GOT3 (cell line): ENCODE measurements at regions not wholly inside any gene's neighbourhood (a gene's known extent, or its start where the extent isn't known, plus 50 kb on each side); places are given as distances from the start of the nearest gene placed in this dataset.
A peak's percentile ranks its signal among the peaks of the same experiment; 100 is the strongest.

Experiments used
- DNase-seq: peaks from one replicate; lab custom pipeline; 2025; ENCODE audit warnings: mixed read lengths; lab: John Stamatoyannopoulos, UW

DNA sequence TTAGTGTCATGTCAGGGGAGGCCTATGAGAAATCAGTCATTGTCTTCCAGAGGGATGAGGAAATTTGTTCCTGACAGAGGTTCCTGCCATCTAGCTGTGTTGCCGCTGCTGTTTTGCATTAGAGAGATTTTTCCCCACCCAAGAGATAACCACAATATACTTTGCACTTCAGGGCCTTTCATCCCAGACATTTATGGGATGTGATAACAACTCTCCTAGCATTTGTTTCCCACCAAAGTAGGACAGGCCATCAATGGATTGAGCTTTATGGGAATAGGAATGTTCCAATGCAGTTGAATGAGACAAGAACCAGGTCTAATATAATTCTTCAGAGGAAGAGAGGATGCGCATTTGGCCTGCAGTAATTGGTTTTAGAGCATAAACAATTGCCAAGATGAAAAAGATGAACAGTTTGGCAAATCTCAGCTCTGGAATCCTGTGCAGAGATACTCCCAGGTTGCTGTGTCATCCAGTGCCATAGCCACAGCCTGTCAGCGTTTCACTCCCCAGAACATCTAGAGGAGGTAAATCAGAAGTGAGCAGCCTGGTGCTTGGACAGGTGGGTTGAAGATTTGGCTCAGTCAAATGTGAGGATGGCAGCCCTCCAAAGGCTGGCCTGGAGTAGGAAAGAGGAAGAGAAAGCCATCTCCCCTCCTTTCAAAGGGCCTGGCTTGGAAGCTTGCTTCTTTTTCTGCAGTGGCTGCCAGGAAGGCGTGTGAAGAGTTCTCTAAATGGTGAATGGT lies 93.7 kb upstream of the SETBP1 start:
- no peak for DNase-seq

- no peak for DNase-seq
Observed at GRCh38 chr18:44588508-44588907, 92.2 kb upstream of the SETBP1 start.

GRCh38 chr18:44589693-44590355 lies 90.9 kb upstream of the SETBP1 start:
- no peak for DNase-seq

- no peak for DNase-seq
Observed at GRCh38 chr18:44590956-44591670, 89.6 kb upstream of the SETBP1 start.

DNA sequence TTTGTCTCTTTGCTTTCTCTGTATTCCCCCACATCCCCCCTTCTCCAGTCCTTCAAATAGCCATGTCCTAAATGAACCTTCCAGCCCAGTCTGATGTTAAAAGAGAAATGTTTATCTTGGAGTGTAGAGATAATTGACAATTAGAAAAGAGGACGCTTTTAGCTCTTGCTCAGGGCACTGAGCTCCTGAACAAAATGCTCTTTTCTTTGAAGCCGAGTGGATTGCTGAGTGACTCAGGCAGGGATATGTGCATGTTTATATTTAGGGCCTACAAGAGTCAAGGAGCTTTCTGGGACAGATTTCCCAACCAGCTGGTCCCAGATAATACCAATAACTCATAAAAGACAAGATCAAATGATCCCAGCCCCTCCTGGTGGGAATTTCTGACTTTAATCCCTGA lies 88.0 kb upstream of the SETBP1 start:
- DNase-seq = no peak

GRCh38 chr18:44594799-44595467 lies 85.8 kb upstream of the SETBP1 start:
- no peak for DNase-seq

DNA sequence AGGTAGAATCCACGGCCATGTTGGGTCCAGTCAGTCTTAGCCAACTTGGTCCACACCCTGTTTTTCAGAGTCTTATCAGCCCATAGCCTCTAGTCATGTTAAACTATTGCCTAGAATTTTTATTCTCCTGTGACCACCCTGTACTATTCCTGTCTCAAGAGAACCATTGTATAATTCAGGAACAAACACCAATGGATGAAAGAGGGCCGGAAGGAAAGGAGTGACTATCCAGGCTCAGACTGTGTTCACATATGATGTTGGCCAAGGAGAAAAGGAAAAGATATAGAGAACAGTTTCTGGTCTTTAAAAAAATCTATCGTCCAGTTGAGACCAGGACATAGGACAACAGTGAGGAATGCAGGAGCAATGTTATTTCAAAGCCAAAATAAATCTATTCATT lies 82.9 kb upstream of the SETBP1 start:
- DNase-seq = no peak

- DNase-seq = no peak
Observed at GRCh38 chr18:44598514-44598913, 82.2 kb upstream of the SETBP1 start.

DNA sequence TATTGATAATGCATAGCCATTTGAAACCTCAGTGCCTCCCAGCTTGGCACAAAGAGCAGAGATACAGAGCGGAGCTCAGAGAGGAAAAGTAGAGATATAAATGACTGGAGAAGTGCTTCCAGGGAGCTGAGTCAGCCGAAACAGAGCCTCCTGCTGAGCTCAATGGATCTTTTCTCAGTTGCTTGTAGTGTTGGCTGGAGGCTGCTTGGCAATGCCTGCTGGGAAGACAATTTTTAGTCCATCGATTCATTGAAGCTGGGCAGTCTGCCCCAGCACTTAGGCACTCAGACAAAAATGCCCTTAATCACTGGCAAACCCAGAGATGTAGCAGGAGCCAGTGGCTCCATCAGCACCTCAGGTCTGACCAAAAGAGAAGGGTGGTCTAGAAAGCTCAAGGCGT lies 81.3 kb upstream of the SETBP1 start:
- peak; percentile 7 for DNase-seq

- no peak for DNase-seq
Observed at GRCh38 chr18:44601447-44601846, 79.2 kb upstream of the SETBP1 start.

DNA sequence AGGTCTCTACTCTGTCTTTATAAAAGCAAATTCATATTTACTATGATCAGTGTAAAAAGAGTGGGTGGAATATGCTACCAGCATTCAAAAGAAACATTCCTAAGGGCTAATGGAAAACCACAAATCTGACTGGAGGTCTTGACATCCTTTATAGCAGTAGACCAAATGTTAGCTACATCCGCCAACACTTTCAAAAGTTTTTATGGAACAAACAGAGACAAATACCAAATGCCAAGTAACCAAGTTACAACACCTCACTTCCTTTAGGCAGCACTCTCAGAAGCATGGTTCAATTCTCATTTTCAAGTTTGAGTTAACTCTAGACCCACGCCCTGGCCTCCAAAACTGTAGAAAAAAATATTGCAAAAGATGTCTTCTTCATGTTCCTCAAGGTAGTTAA lies 78.3 kb upstream of the SETBP1 start:
- no peak for DNase-seq

DNA sequence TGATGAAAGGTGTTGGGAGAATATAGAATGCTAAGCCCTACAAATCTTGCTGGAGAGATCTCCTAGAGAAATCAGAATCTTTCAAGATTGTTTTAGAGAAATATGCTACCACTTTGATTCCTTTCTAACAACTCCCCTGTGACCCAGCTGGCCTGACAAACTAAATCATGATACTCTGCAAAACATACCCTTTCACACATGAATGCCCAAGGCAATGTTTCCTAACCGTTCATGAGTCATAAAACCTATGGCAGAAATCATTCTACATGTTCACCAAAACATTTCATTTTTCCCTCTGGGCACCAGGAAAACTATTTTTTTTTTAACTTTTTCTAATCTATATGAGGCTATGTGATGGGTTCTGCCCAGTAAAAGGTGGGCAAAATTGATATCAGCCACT lies 77.8 kb upstream of the SETBP1 start:
- no peak for DNase-seq

GRCh38 chr18:44609181-44609941 lies 71.3 kb upstream of the SETBP1 start:
- no peak for DNase-seq

DNA sequence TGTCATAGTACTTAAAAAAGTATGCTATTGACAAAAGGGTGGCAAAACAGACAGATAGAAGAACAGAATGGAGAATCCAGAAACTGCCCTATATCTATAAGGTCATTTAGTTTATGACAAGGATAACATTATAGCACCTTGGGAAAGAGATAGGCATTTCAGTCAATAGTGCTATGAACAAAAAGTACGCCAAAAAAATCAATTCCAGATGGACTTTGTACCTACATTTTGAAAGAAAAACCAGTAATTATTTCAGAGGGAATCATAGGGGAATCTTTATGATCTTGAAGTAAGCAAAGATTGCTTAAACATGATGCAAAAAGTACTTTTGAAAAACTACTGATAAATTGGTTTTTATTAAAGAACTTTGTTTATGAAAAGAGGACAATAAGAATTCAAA lies 59.9 kb upstream of the SETBP1 start:
- DNase-seq = no peak

DNA sequence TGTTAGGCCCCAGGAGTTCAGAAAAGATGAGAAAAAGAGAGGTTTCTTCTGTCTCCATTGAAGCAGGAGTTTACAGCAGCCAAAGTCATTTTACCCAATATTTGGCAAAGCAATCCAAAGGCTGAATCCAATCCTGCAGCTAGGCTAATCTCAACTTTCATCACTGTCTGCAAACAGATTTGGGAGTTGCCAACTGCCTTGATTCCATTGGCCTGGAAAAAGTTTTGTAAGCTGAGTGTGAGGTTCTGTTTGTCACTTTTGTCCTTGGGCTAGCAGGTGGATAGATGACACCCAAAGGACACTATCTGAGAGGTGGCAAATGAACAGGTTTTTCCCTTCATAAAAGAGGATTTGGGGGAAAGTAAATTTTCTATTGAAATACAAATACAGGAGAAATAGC lies 56.6 kb upstream of the SETBP1 start:
- DNase-seq = no peak

- no peak for DNase-seq
Observed at GRCh38 chr18:44625386-44625785, 55.3 kb upstream of the SETBP1 start.

DNA sequence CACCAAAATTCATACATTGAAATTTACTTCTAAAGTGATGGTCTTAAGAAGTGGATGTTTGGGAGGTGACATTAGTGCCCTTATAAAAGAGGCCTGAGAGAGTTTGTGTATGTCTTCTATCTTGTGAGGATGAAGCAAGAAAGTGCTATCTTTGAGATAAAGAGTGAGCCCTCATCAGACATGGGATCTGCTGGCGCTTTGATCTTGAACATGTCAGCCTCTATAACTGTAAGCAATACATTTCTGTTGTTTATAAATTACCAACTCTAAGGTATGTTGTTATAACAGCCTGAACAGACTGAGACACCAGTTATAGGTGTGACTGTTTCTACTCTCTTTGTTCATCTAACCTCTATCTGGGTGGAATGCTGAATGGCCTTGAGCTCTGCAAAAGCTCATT lies 54.5 kb upstream of the SETBP1 start:
- no peak for DNase-seq

DNA sequence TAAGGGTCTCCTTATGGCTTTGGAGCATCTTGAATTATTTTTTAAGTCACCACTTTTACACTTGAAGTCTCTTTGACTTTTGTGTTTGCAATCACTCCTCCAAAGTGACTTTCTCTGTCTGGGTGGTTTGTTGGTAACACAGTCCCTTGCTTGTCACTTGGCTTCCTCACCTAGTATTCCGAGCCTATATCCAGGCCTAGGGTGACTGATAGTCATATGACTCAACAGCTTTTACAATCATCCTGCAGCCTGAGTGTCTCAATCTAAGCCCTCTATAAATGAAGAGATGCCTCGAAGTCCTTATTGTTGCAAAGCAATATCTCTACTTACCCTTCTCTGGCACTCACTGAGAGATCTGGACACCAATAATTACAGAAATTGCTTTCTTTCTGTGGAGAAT lies 53.9 kb upstream of the SETBP1 start:
- DNase-seq = no peak

- no peak for DNase-seq
Observed at GRCh38 chr18:44627280-44627679, 53.4 kb upstream of the SETBP1 start.

GRCh38 chr18:44629406-44629805 lies 51.3 kb upstream of the SETBP1 start:
- no peak for DNase-seq

GRCh38 chr18:44630118-44630517 lies 50.6 kb upstream of the SETBP1 start:
- no peak for DNase-seq
